ENCODE measurements at regions not wholly inside any gene's neighbourhood (a gene's known extent, or its start where the extent isn't known, plus 50 kb on each side); places are given as distances from the start of the nearest gene placed in this dataset.

DNA sequence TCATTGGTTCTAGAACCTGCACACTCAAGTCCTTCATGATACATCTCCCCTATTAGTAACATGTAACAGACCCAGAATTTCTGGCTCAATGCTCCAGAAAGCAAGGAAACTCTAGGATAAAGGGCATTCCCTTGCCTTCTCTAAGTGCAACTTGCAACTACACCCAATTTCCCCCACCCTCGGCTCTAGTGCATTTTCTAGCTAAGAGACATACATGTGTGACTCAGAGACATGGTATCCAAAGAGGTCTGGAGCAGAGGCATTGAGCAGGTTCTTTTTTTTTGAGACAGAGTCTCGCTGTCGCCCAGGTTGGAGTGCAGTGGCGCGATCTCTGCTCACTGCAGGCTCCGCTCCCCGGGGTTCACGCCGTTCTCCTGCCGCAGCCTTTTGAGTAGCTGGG, 132.9 kb downstream of the ZC3H11B start:
- no peak for DNase-seq
- H3K4me1 Mint-ChIP-seq, result peaks cover 10% of the 10 kb centered on the region

DNA sequence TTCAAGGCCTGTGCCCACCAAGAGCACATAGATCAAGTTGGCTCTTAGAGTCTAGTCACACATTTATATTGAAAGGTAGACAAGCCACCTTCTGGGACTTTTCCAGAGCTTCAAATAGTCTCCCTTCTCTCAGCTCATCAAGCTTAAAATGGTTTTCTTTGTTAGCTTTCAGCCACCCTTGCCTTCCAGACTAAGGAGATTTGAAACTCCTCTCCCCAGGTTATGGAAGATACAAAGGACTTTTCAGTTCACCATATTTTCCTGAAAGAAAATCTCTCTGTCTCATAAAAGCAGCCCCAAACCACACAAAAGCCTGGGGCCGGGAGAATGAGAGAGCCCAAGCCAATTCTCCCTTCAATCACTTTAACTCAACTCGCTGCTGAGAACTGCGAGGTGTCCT, 134.1 kb downstream of the ZC3H11B start:
- H3K36me3 Mint-ChIP-seq (ENCODE audit: low read depth), result no peaks in the 10 kb centered on the region
- H3K27me3 Mint-ChIP-seq (ENCODE audit: low read depth, poor library complexity), result peaks cover under 1% of the 10 kb centered on the region
- TF ChIP-seq, protein P1, sequence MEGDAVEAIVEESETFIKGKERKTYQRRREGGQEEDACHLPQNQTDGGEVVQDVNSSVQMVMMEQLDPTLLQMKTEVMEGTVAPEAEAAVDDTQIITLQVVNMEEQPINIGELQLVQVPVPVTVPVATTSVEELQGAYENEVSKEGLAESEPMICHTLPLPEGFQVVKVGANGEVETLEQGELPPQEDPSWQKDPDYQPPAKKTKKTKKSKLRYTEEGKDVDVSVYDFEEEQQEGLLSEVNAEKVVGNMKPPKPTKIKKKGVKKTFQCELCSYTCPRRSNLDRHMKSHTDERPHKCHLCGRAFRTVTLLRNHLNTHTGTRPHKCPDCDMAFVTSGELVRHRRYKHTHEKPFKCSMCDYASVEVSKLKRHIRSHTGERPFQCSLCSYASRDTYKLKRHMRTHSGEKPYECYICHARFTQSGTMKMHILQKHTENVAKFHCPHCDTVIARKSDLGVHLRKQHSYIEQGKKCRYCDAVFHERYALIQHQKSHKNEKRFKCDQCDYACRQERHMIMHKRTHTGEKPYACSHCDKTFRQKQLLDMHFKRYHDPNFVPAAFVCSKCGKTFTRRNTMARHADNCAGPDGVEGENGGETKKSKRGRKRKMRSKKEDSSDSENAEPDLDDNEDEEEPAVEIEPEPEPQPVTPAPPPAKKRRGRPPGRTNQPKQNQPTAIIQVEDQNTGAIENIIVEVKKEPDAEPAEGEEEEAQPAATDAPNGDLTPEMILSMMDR (IDR thresholded peaks at IDR 0.05), result no peak
- H3K9me3 Mint-ChIP-seq, result no peaks in the 10 kb centered on the region
- no peak for DNase-seq
- H3K27ac Mint-ChIP-seq, result no peak overlapping the region
- peaks cover 10% of the 10 kb centered on the region for H3K4me1 Mint-ChIP-seq
- no peak overlapping the region for H3K4me3 Mint-ChIP-seq

More for the DNA sequence above, 132.9 kb downstream of the ZC3H11B start:
- H3K27ac Mint-ChIP-seq, result no peak overlapping the region
- H3K4me3 Mint-ChIP-seq, result no peak overlapping the region
- no peaks in the 10 kb centered on the region for H3K9me3 Mint-ChIP-seq
- TF ChIP-seq, protein P1 (IDR thresholded peaks at IDR 0.05), result no peak
- no peaks in the 10 kb centered on the region for H3K27me3 Mint-ChIP-seq (ENCODE audit: low read depth, poor library complexity)
- H3K36me3 Mint-ChIP-seq (ENCODE audit: low read depth), result no peaks in the 10 kb centered on the region

- Mint-ChIP-seq H3K27me3 (ENCODE audit: low read depth, poor library complexity) (peaks cover 3% of the 10 kb centered on the region), H3K27ac (no peak overlapping the region), H3K4me1 (peaks cover 10% of the 10 kb centered on the region), H3K4me3 (no peak overlapping the region), H3K9me3 (no peaks in the 10 kb centered on the region), H3K36me3 (ENCODE audit: low read depth) (no peaks in the 10 kb centered on the region)
- TF ChIP-seq, protein P1 (IDR thresholded peaks at IDR 0.05), result no peak
- DNase-seq, result no peak
These were observed 135.0 kb downstream of the ZC3H11B start for GRCh38 chr1:219477861-219478260.

GRCh38 chr1:219476716-219477115, 136.2 kb downstream of the ZC3H11B start:
- no peak for DNase-seq
- no peak overlapping the region for H3K27ac Mint-ChIP-seq
- no peaks in the 10 kb centered on the region for H3K36me3 Mint-ChIP-seq (ENCODE audit: low read depth)
- H3K4me3 Mint-ChIP-seq, result no peak overlapping the region
- peaks cover 3% of the 10 kb centered on the region for H3K27me3 Mint-ChIP-seq (ENCODE audit: low read depth, poor library complexity)
- no peaks in the 10 kb centered on the region for H3K9me3 Mint-ChIP-seq
- H3K4me1 Mint-ChIP-seq, result peaks cover 10% of the 10 kb centered on the region
- TF ChIP-seq, protein P1 (IDR thresholded peaks at IDR 0.05), result no peak

GRCh38 chr1:219476116-219476515, 136.8 kb downstream of the ZC3H11B start:
- DNase-seq, result no peak
- TF ChIP-seq, protein P1 (IDR thresholded peaks at IDR 0.05), result no peak
- Mint-ChIP-seq H3K27ac (no peak overlapping the region), H3K4me1 (peaks cover 10% of the 10 kb centered on the region), H3K4me3 (no peak overlapping the region), H3K27me3 (ENCODE audit: low read depth, poor library complexity) (peaks cover 3% of the 10 kb centered on the region), H3K9me3 (no peaks in the 10 kb centered on the region), H3K36me3 (ENCODE audit: low read depth) (no peaks in the 10 kb centered on the region)

GRCh38 chr1:219472596-219472995, 140.3 kb downstream of the ZC3H11B start:
- Mint-ChIP-seq H3K27me3 (ENCODE audit: low read depth, poor library complexity) (peaks cover 3% of the 10 kb centered on the region), H3K36me3 (ENCODE audit: low read depth) (no peaks in the 10 kb centered on the region), H3K4me3 (no peak overlapping the region), H3K27ac (no peak overlapping the region), H3K4me1 (peaks cover 5% of the 10 kb centered on the region), H3K9me3 (no peaks in the 10 kb centered on the region)
- TF ChIP-seq, protein P1 (IDR thresholded peaks at IDR 0.05), result no peak
- DNase-seq, result no peak
